ENCODE measurements at regions not wholly inside any gene's neighbourhood (a gene's known extent, or its start where the extent isn't known, plus 50 kb on each side); places are given as distances from the start of the nearest gene placed in this dataset.

DNA sequence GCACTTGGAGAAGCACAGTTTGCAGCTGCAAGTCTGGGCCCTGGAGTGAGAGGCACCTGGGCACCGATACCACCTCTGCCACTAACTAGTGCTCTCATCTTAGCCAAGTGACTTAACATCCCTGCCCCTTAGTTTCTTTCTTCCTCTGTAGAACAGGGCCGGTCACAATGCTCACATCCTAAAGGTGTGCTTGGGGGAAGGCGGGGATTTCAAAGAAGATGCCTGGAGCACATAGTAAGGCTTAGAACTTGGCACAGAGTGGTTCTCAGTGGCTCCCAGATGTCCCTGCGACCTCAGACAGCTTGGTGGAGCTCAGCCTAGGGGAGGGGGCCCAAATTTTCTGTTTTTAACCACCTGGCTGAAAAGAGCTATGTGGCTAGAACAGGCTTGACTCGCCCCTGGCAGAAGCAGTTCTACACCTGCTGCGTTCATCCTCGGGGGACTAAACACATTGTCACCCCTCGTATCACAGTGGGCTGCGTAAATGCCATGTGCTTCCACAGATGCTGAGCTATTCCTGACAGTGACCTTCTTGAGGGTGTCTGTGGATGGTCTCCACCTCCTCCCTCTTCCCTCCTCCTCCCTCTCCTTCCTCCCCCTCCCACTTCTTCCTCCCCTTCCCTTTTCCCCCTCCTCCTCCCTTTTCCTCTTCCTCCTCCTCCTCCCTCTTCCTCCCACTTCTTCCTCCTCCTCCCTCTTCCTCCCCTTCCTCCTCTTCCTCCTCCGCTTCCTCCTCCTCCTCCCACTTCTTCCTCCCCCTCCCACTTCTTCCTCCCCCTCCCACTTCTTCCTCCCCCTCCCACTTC, 112.1 kb downstream of the PHETA1 start:
- TF ChIP-seq CTCF (IDR thresholded peaks at IDR 0.05; ENCODE audit: insufficient read depth, low read length): no peak
- H3K4me3 ChIP-seq (ENCODE audit: low read depth, low read length): no peak overlapping the region
- no peak for DNase-seq (ENCODE audit: low read depth)

GRCh38 chr12:111255261-111255660, 113.6 kb downstream of the PHETA1 start:
- no peak overlapping the region for H3K4me3 ChIP-seq (ENCODE audit: low read depth, low read length)
- no peak for DNase-seq (ENCODE audit: low read depth)
- TF ChIP-seq CTCF (IDR thresholded peaks at IDR 0.05; ENCODE audit: insufficient read depth, low read length): no peak

GRCh38 chr12:111254106-111254505, 114.8 kb downstream of the PHETA1 start:
- no peak for TF ChIP-seq CTCF (IDR thresholded peaks at IDR 0.05; ENCODE audit: insufficient read depth, low read length)
- no peak for DNase-seq (ENCODE audit: low read depth)
- no peak overlapping the region for H3K4me3 ChIP-seq (ENCODE audit: low read depth, low read length)

GRCh38 chr12:111253213-111253612, 115.7 kb downstream of the PHETA1 start:
- DNase-seq (ENCODE audit: low read depth): no peak
- no peak for TF ChIP-seq CTCF (IDR thresholded peaks at IDR 0.05; ENCODE audit: insufficient read depth, low read length)
- H3K4me3 ChIP-seq (ENCODE audit: low read depth, low read length): no peak overlapping the region

DNA sequence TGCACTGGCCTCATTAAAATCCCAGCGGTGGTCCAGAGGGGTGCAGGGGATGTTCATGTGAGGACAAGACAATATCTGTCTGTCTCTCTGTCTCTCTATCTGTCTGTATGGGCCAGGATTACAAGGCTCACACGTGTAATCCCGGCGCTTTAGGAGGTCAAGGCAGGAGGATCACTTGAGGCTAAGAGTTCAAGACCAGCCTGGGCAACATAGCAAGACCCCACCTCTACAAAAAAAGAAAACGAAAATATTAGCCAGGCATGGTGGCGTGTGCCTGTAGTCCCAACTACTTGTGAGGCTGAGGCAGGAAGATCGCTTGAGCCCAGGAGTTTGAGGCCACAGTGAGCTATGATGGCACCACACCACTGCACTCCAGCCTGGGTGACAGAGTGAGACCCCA, 117.1 kb downstream of the PHETA1 start:
- no peak for DNase-seq (ENCODE audit: low read depth)
- H3K4me3 ChIP-seq (ENCODE audit: low read depth, low read length): no peak overlapping the region
- no peak for TF ChIP-seq CTCF (IDR thresholded peaks at IDR 0.05; ENCODE audit: insufficient read depth, low read length)

GRCh38 chr12:111251058-111251730, 117.7 kb downstream of the PHETA1 start:
- DNase-seq (ENCODE audit: low read depth): no peak
- H3K4me3 ChIP-seq (ENCODE audit: low read depth, low read length): no peak overlapping the region
- no peak for TF ChIP-seq CTCF (IDR thresholded peaks at IDR 0.05; ENCODE audit: insufficient read depth, low read length)

All from fibroblast of the aortic adventitia (primary cell).